ENCODE measurements at regions not wholly inside any gene's neighbourhood (a gene's known extent, or its start where the extent isn't known, plus 50 kb on each side); places are given as distances from the start of the nearest gene placed in this dataset.

GRCh38 chr4:60034361-60034760, 1165.8 kb upstream of the ADGRL3 start:
- H3K9me3 Mint-ChIP-seq (ENCODE audit: unreplicated experiment) = no peaks in the 10 kb centered on the region
- no peaks in the 10 kb centered on the region for H3K4me1 Mint-ChIP-seq (ENCODE audit: low read depth, unreplicated experiment)
- no peak overlapping the region for H3K4me3 Mint-ChIP-seq (ENCODE audit: unreplicated experiment)
- no peaks in the 10 kb centered on the region for H3K27me3 Mint-ChIP-seq (ENCODE audit: unreplicated experiment)
- no peak overlapping the region for H3K27ac Mint-ChIP-seq (ENCODE audit: unreplicated experiment)
- DNase-seq = no peak
- TF ChIP-seq CTCF (IDR thresholded peaks at IDR 0.05; ENCODE audit: partially characterized antibody, unreplicated experiment) = no peak
- H3K36me3 Mint-ChIP-seq (ENCODE audit: unreplicated experiment) = no peaks in the 10 kb centered on the region

GRCh38 chr4:60039908-60040307, 1160.2 kb upstream of the ADGRL3 start:
- peaks cover 5% of the 10 kb centered on the region for H3K9me3 Mint-ChIP-seq (ENCODE audit: unreplicated experiment)
- no peaks in the 10 kb centered on the region for H3K27me3 Mint-ChIP-seq (ENCODE audit: unreplicated experiment)
- TF ChIP-seq CTCF (IDR thresholded peaks at IDR 0.05; ENCODE audit: partially characterized antibody, unreplicated experiment) = no peak
- no peak overlapping the region for H3K4me3 Mint-ChIP-seq (ENCODE audit: unreplicated experiment)
- no peak for DNase-seq
- H3K27ac Mint-ChIP-seq (ENCODE audit: unreplicated experiment) = no peak overlapping the region
- H3K36me3 Mint-ChIP-seq (ENCODE audit: unreplicated experiment) = no peaks in the 10 kb centered on the region
- H3K4me1 Mint-ChIP-seq (ENCODE audit: low read depth, unreplicated experiment) = no peaks in the 10 kb centered on the region

- Mint-ChIP-seq H3K4me1 (ENCODE audit: low read depth, unreplicated experiment) (no peaks in the 10 kb centered on the region), H3K4me3 (ENCODE audit: unreplicated experiment) (no peak overlapping the region), H3K9me3 (ENCODE audit: unreplicated experiment) (peaks cover 5% of the 10 kb centered on the region), H3K36me3 (ENCODE audit: unreplicated experiment) (no peaks in the 10 kb centered on the region), H3K27me3 (ENCODE audit: unreplicated experiment) (no peaks in the 10 kb centered on the region), H3K27ac (ENCODE audit: unreplicated experiment) (no peak overlapping the region)
- no peak for TF ChIP-seq CTCF (IDR thresholded peaks at IDR 0.05; ENCODE audit: partially characterized antibody, unreplicated experiment)
- no peak for DNase-seq
Measured at GRCh38 chr4:60042231-60042652, 1157.9 kb upstream of the ADGRL3 start.

GRCh38 chr4:60042941-60043340, 1157.2 kb upstream of the ADGRL3 start:
- Mint-ChIP-seq H3K36me3 (ENCODE audit: unreplicated experiment) (no peaks in the 10 kb centered on the region), H3K27me3 (ENCODE audit: unreplicated experiment) (no peaks in the 10 kb centered on the region), H3K27ac (ENCODE audit: unreplicated experiment) (no peak overlapping the region), H3K4me1 (ENCODE audit: low read depth, unreplicated experiment) (no peaks in the 10 kb centered on the region), H3K9me3 (ENCODE audit: unreplicated experiment) (peaks cover 5% of the 10 kb centered on the region), H3K4me3 (ENCODE audit: unreplicated experiment) (no peak overlapping the region)
- no peak for DNase-seq
- no peak for TF ChIP-seq CTCF (IDR thresholded peaks at IDR 0.05; ENCODE audit: partially characterized antibody, unreplicated experiment)

- no peak overlapping the region for H3K27ac Mint-ChIP-seq (ENCODE audit: unreplicated experiment)
- no peaks in the 10 kb centered on the region for H3K27me3 Mint-ChIP-seq (ENCODE audit: unreplicated experiment)
- H3K4me3 Mint-ChIP-seq (ENCODE audit: unreplicated experiment) = no peak overlapping the region
- no peaks in the 10 kb centered on the region for H3K4me1 Mint-ChIP-seq (ENCODE audit: low read depth, unreplicated experiment)
- no peak for TF ChIP-seq CTCF (IDR thresholded peaks at IDR 0.05; ENCODE audit: partially characterized antibody, unreplicated experiment)
- H3K9me3 Mint-ChIP-seq (ENCODE audit: unreplicated experiment) = no peaks in the 10 kb centered on the region
- H3K36me3 Mint-ChIP-seq (ENCODE audit: unreplicated experiment) = no peaks in the 10 kb centered on the region
- DNase-seq = no peak
Measured at GRCh38 chr4:60078984-60079383, 1121.1 kb upstream of the ADGRL3 start.
